VCaP (cell line): ENCODE measurements at regions not wholly inside any gene's neighbourhood (a gene's known extent, or its start where the extent isn't known, plus 50 kb on each side); places are given as distances from the start of the nearest gene placed in this dataset.

Source experiments
- H3K27ac ChIP-seq: fragments of 450-650 bp; 2 replicates; pipeline ENCODE4 v1.5.1; 2017
- TF ChIP-seq, protein P1 (sequence below): fragments of 450-650 bp; conservative IDR thresholded peaks from 2 replicates; pipeline ENCODE4 v1.5.1; 2017; ENCODE audit warnings: mild to moderate bottlenecking, moderate library complexity

DNA sequence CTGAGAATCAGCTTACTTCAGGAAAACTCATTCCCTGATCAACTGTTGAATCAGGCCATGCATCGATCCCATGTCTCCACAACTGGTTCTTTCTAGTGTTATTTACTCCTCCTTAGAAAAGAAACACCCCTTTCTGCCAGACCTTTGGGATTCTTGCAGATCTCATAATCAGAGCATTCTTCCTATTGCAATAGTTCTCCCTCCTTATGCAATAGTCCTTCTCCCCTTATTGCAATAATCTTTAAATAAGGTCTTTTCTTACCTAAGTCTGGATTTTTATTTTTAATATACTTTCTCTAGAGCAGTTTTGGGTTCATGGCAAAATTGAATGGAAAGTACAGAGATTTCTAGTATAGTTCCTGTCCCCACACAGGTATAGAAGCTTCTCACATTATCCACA, 141.9 kb upstream of the SGO1 start:
- H3K27ac ChIP-seq = no peak overlapping the region
- TF ChIP-seq, protein P1, sequence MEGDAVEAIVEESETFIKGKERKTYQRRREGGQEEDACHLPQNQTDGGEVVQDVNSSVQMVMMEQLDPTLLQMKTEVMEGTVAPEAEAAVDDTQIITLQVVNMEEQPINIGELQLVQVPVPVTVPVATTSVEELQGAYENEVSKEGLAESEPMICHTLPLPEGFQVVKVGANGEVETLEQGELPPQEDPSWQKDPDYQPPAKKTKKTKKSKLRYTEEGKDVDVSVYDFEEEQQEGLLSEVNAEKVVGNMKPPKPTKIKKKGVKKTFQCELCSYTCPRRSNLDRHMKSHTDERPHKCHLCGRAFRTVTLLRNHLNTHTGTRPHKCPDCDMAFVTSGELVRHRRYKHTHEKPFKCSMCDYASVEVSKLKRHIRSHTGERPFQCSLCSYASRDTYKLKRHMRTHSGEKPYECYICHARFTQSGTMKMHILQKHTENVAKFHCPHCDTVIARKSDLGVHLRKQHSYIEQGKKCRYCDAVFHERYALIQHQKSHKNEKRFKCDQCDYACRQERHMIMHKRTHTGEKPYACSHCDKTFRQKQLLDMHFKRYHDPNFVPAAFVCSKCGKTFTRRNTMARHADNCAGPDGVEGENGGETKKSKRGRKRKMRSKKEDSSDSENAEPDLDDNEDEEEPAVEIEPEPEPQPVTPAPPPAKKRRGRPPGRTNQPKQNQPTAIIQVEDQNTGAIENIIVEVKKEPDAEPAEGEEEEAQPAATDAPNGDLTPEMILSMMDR = no peak

DNA sequence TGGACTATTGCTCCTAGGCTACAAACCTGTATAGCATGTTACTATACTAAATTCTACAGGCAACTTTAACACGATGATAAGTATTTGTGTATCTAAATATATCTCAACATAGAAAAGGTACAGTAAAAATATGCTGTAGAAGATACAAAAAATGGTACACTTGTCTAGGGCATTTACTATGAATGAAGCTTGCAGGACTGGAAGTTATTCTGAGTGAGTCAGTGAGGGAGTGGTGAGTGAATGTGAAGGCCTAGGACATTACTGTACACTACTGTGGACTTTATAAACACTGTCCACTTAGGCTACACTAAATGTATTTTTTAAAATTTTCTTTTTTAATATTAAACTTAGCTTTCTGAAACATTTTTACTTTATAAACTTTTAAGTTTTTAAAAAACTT, 140.5 kb upstream of the SGO1 start:
- TF ChIP-seq, protein P1 = no peak
- H3K27ac ChIP-seq = no peak overlapping the region

DNA sequence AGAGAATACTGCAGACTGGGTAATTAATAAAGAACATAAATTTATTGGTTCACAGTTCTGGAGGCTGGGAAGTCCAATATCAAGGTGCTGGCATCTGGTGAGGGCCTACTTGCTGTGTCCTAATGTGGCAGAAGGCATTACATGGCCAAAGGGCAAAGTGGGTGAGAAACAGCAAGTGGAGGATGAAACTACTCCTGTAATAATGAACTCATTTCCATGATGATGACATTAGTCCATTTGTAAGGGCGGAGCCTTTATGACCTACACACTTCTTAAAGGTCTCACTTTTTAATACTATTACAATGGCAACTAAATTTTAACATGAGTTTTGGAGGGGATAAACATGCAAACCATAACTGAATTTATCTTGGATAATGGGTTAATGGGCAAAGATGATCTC, 139.6 kb upstream of the SGO1 start:
- TF ChIP-seq, protein P1 = no peak
- no peak overlapping the region for H3K27ac ChIP-seq

DNA sequence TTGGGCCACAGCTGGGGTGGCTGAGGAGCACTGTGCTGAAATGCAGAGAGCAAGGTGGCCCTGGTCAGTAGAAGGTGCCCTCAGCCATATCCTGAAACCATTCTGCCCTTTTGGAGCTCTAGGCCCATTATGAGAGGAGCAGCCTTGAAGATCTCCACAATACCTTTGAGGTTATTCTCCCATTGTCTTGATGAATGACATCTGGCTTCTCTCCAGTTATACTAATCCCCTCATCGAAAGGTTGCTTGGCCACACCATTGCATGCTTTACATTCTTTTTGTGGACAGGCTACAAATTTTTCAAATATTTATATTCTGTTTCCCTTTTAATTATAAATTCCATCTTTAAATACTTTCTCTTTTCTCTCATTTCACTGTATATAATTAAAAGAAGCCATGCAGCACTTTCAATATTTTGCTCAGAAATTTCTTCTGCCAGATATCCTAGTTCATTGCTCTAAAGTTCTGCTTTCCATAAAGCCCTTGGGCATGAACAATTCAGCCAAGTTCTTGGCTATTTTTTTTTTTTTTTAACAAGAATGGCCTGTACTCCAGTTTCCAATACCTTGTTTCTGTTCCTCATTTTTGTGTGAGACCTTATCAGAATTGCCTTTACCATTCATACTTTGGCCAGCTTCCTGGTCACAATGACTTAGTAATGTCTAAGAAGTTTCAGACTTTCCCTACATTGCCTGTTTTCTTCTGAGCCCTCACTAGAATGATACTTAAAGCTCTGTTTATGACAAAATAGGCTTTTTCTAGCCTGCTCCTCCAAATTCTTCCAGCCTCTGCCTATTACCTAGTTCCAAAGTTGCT, 138.9 kb upstream of the SGO1 start:
- TF ChIP-seq, protein P1 = no peak
- H3K27ac ChIP-seq = no peak overlapping the region

DNA sequence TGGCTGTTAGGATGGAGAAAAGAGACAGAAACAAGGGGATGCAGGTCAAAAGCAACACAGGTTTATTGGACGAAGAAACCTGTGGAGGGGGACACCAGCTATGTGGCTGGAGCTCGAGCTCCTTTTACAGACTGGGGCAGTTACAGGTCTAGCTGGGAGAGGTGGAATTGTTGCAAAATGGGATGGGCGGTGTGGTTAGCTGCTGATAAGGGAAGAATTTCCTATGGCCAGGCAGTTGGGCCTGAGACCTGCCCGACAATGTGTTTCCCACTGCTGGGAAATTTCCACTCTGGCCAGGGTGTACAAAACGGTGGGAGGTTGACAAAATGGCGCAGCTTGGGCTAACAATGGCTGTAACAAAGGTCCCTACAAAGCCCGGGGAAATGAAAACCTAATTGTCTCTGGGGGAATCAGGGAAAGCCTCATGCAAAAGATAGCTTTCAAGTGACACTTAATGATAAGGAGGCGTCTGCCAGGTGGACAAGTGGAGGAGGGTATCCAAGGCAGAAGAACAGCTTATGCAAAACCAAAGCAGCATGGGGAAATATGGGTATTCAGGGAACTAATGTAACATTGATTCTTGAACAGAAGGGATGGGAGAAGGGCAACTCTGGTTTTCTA, 137.4 kb upstream of the SGO1 start:
- no peak overlapping the region for H3K27ac ChIP-seq
- TF ChIP-seq, protein P1 = no peak

DNA sequence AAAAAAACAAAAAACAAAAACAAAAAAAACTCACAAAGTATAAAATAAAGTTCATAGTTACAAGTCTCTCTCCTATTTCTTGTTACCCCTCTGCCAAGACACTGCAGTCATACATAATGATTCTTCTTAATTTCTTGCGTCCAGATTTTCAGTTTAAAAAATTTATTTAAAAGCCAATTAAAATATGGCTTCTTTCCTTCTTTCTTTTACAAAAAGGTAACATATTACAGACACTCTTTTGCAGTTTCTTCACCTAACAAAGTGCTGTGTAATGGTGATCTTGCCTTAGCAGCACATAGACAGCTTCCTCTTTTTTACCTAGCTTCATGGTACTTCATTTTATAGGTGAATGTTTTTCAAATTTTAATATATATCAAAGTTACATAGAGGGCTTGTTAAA, 136.1 kb upstream of the SGO1 start:
- TF ChIP-seq, protein P1 = no peak
- H3K27ac ChIP-seq = no peak overlapping the region

DNA sequence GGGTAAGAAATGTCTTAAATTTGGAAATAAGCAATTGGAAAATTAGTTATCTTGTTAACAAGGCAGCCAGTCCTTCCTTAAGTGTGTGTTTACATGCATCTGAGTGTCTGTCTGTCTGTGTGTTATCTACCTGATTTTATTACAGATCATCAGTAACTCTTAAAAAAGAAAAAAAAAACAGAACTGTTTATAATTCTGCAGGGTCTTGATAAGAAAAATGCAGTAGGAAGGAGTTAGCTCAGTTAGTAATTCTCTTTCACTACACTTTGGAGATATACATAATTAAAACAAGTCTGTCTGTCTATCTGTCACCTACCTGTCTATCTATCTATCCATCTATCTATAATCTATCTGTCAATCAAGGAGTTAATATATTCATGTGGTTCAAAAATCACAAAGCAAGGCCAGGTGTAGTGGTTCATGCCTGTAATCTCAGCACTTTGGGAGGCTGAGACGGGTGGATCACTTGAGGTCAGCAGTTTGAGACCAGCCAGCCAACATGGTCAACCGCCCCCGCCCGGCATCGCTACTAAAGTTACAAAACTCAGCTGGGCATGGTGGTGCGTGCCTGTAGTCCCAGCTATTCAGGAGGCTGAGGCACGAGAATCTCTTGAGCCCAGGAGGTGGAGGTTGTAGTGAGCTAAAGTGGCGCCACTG, 135.5 kb upstream of the SGO1 start:
- TF ChIP-seq, protein P1 = no peak
- no peak overlapping the region for H3K27ac ChIP-seq
